ENCODE measurements at regions not wholly inside any gene's neighbourhood (a gene's known extent, or its start where the extent isn't known, plus 50 kb on each side); places are given as distances from the start of the nearest gene placed in this dataset.

- H4K91ac ChIP-seq (ENCODE audit: low read depth, low read length): no peak overlapping the region
- no peak overlapping the region for H3K4ac ChIP-seq (ENCODE audit: low read depth, low read length)
- H3K36me3 ChIP-seq (ENCODE audit: control insufficient read depth in 1 of 2, insufficient read depth in 2 of 2, low read length in 2 of 2): no peaks in the 10 kb centered on the region
- no peak overlapping the region for H3K23ac ChIP-seq (ENCODE audit: low read length)
- H3K79me1 ChIP-seq (ENCODE audit: low read length): no peaks in the 10 kb centered on the region
- no peak overlapping the region for H2BK5ac ChIP-seq (ENCODE audit: low read depth, low read length, poor library complexity)
- no peak overlapping the region for H3K27ac ChIP-seq (ENCODE audit: low read depth, low read length)
- H3K18ac ChIP-seq (ENCODE audit: low read length): no peak overlapping the region
- no peak overlapping the region for H2AFZ ChIP-seq (ENCODE audit: insufficient read depth, low read length, poor library complexity)
- DNase-seq: no peak
- no peak overlapping the region for H3K9ac ChIP-seq (ENCODE audit: low read length)
- H4K8ac ChIP-seq (ENCODE audit: low read depth, low read length): no peak overlapping the region
- no peaks in the 10 kb centered on the region for H3K27me3 ChIP-seq (ENCODE audit: insufficient read depth, low read length)
- no peak overlapping the region for H2BK120ac ChIP-seq (ENCODE audit: insufficient read depth, low read length, poor library complexity)
- H3K4me3 ChIP-seq (ENCODE audit: low read depth, low read length): no peak overlapping the region
- no peaks in the 10 kb centered on the region for H3K79me2 ChIP-seq (ENCODE audit: control insufficient read depth, insufficient read depth, low read length, poor library complexity)
- no peak overlapping the region for H3K14ac ChIP-seq (ENCODE audit: low read length)
- H2AK5ac ChIP-seq (ENCODE audit: low read length): no peak overlapping the region
- no peak overlapping the region for H3K4me2 ChIP-seq (ENCODE audit: low read length)
- H2BK12ac ChIP-seq (ENCODE audit: low read length): no peak overlapping the region
- H3K9me3 ChIP-seq (ENCODE audit: insufficient read depth, low read depth, low read length): peaks cover 2% of the 10 kb centered on the region
- no peak overlapping the region for H4K12ac ChIP-seq (ENCODE audit: low read depth, low read length)
- WGBS (ENCODE audit: extremely low coverage, insufficient coverage, insufficient read length): no CpG with 5 or more reads among the region's 4 CpGs
- H3K4me1 ChIP-seq (ENCODE audit: control insufficient read depth in 1 of 2, insufficient read depth in 2 of 2, low read length in 2 of 2): no peaks in the 10 kb centered on the region
These were observed 190.6 kb upstream of the PLET1 start for GRCh38 chr11:112451250-112451649.

GRCh38 chr11:112453601-112454577 is 193.2 kb upstream of the PLET1 start:
- Histone ChIP-seq H3K4me1 (ENCODE audit: control insufficient read depth in 1 of 2, insufficient read depth in 2 of 2, low read length in 2 of 2) (no peaks in the 10 kb centered on the region), H3K79me2 (ENCODE audit: control insufficient read depth, insufficient read depth, low read length, poor library complexity) (no peaks in the 10 kb centered on the region), H4K8ac (ENCODE audit: low read depth, low read length) (no peak overlapping the region), H2AFZ (ENCODE audit: insufficient read depth, low read length, poor library complexity) (no peak overlapping the region), H3K18ac (ENCODE audit: low read length) (no peak overlapping the region), H4K12ac (ENCODE audit: low read depth, low read length) (no peak overlapping the region), H3K4me3 (ENCODE audit: low read depth, low read length) (no peak overlapping the region), H3K27me3 (ENCODE audit: insufficient read depth, low read length) (no peaks in the 10 kb centered on the region), H3K9me3 (ENCODE audit: insufficient read depth, low read depth, low read length) (no peaks in the 10 kb centered on the region), H3K27ac (ENCODE audit: low read depth, low read length) (no peak overlapping the region), H3K14ac (ENCODE audit: low read length) (no peak overlapping the region), H4K91ac (ENCODE audit: low read depth, low read length) (no peak overlapping the region), H3K4me2 (ENCODE audit: low read length) (no peak overlapping the region), H2AK5ac (ENCODE audit: low read length) (no peak overlapping the region), H3K23ac (ENCODE audit: low read length) (no peak overlapping the region), H2BK120ac (ENCODE audit: insufficient read depth, low read length, poor library complexity) (no peak overlapping the region), H3K36me3 (ENCODE audit: control insufficient read depth in 1 of 2, insufficient read depth in 2 of 2, low read length in 2 of 2) (no peaks in the 10 kb centered on the region), H2BK5ac (ENCODE audit: low read depth, low read length, poor library complexity) (no peak overlapping the region), H3K4ac (ENCODE audit: low read depth, low read length) (no peak overlapping the region), H2BK12ac (ENCODE audit: low read length) (no peak overlapping the region), H3K9ac (ENCODE audit: low read length) (no peak overlapping the region), H3K79me1 (ENCODE audit: low read length) (no peaks in the 10 kb centered on the region)
- WGBS (ENCODE audit: extremely low coverage, insufficient coverage, insufficient read length): no CpG with 5 or more reads among the region's 4 CpGs
- peak; percentile 37 to 68 for DNase-seq

GRCh38 chr11:112454841-112455240 is 194.2 kb upstream of the PLET1 start:
- WGBS (ENCODE audit: extremely low coverage, insufficient coverage, insufficient read length): no CpG with 5 or more reads among the region's 4 CpGs
- Histone ChIP-seq H4K12ac (ENCODE audit: low read depth, low read length) (no peak overlapping the region), H3K23ac (ENCODE audit: low read length) (no peak overlapping the region), H4K8ac (ENCODE audit: low read depth, low read length) (no peak overlapping the region), H3K79me2 (ENCODE audit: control insufficient read depth, insufficient read depth, low read length, poor library complexity) (no peaks in the 10 kb centered on the region), H3K9ac (ENCODE audit: low read length) (no peak overlapping the region), H2BK5ac (ENCODE audit: low read depth, low read length, poor library complexity) (no peak overlapping the region), H2AK5ac (ENCODE audit: low read length) (no peak overlapping the region), H3K36me3 (ENCODE audit: control insufficient read depth in 1 of 2, insufficient read depth in 2 of 2, low read length in 2 of 2) (no peaks in the 10 kb centered on the region), H2AFZ (ENCODE audit: insufficient read depth, low read length, poor library complexity) (no peak overlapping the region), H3K4me3 (ENCODE audit: low read depth, low read length) (no peak overlapping the region), H3K9me3 (ENCODE audit: insufficient read depth, low read depth, low read length) (no peaks in the 10 kb centered on the region), H2BK120ac (ENCODE audit: insufficient read depth, low read length, poor library complexity) (no peak overlapping the region), H3K79me1 (ENCODE audit: low read length) (no peaks in the 10 kb centered on the region), H3K27ac (ENCODE audit: low read depth, low read length) (no peak overlapping the region), H3K14ac (ENCODE audit: low read length) (no peak overlapping the region), H4K91ac (ENCODE audit: low read depth, low read length) (no peak overlapping the region), H3K27me3 (ENCODE audit: insufficient read depth, low read length) (no peaks in the 10 kb centered on the region), H3K4ac (ENCODE audit: low read depth, low read length) (no peak overlapping the region), H2BK12ac (ENCODE audit: low read length) (no peak overlapping the region), H3K4me2 (ENCODE audit: low read length) (no peak overlapping the region), H3K4me1 (ENCODE audit: control insufficient read depth in 1 of 2, insufficient read depth in 2 of 2, low read length in 2 of 2) (no peaks in the 10 kb centered on the region), H3K18ac (ENCODE audit: low read length) (no peak overlapping the region)
- DNase-seq: no peak

- no peak overlapping the region for H2BK5ac ChIP-seq (ENCODE audit: low read depth, low read length, poor library complexity)
- no peaks in the 10 kb centered on the region for H3K4me1 ChIP-seq (ENCODE audit: control insufficient read depth in 1 of 2, insufficient read depth in 2 of 2, low read length in 2 of 2)
- no peaks in the 10 kb centered on the region for H3K9me3 ChIP-seq (ENCODE audit: insufficient read depth, low read depth, low read length)
- H3K27me3 ChIP-seq (ENCODE audit: insufficient read depth, low read length): no peaks in the 10 kb centered on the region
- H2AK5ac ChIP-seq (ENCODE audit: low read length): no peak overlapping the region
- H3K4ac ChIP-seq (ENCODE audit: low read depth, low read length): no peak overlapping the region
- H4K12ac ChIP-seq (ENCODE audit: low read depth, low read length): no peak overlapping the region
- no peaks in the 10 kb centered on the region for H3K79me2 ChIP-seq (ENCODE audit: control insufficient read depth, insufficient read depth, low read length, poor library complexity)
- no peak overlapping the region for H3K4me2 ChIP-seq (ENCODE audit: low read length)
- H2AFZ ChIP-seq (ENCODE audit: insufficient read depth, low read length, poor library complexity): no peak overlapping the region
- no peak for DNase-seq
- no CpG with 5 or more reads among the region's 1 CpG for WGBS (ENCODE audit: extremely low coverage, insufficient coverage, insufficient read length)
- H3K9ac ChIP-seq (ENCODE audit: low read length): no peak overlapping the region
- H2BK120ac ChIP-seq (ENCODE audit: insufficient read depth, low read length, poor library complexity): no peak overlapping the region
- H3K36me3 ChIP-seq (ENCODE audit: control insufficient read depth in 1 of 2, insufficient read depth in 2 of 2, low read length in 2 of 2): no peaks in the 10 kb centered on the region
- no peaks in the 10 kb centered on the region for H3K79me1 ChIP-seq (ENCODE audit: low read length)
- no peak overlapping the region for H4K91ac ChIP-seq (ENCODE audit: low read depth, low read length)
- no peak overlapping the region for H3K18ac ChIP-seq (ENCODE audit: low read length)
- H3K23ac ChIP-seq (ENCODE audit: low read length): no peak overlapping the region
- H3K4me3 ChIP-seq (ENCODE audit: low read depth, low read length): no peak overlapping the region
- no peak overlapping the region for H4K8ac ChIP-seq (ENCODE audit: low read depth, low read length)
- no peak overlapping the region for H3K14ac ChIP-seq (ENCODE audit: low read length)
- H2BK12ac ChIP-seq (ENCODE audit: low read length): no peak overlapping the region
- no peak overlapping the region for H3K27ac ChIP-seq (ENCODE audit: low read depth, low read length)
These were observed 195.1 kb upstream of the PLET1 start for GRCh38 chr11:112455791-112456190.

Measured in trophoblast cell (in vitro differentiated cells and primary cell).